Bronchial epithelial cell (primary cell): ENCODE measurements at regions not wholly inside any gene's neighbourhood (a gene's known extent, or its start where the extent isn't known, plus 50 kb on each side); places are given as distances from the start of the nearest gene placed in this dataset.
"Not testable (repeated sequence)": the region's sequence is repeated elsewhere in the genome, so short reads cannot be mapped to it uniquely, and the experiment has no call there.

Experiments used
- DNase-seq: peaks from one replicate; pipeline ENCODE4 v3.0.0-alpha.2; 2010; ENCODE audit warnings: low read depth
- FAIRE-seq: peaks from 2 replicates; lab custom pipeline; 2011; peaks lifted over from hg19 to GRCh38; lab: Jason Lieb, UNC
- H3K27me3 ChIP-seq: 2 replicates; pipeline ENCODE4 v1.5.1; 2011; ENCODE audit warnings: low read length; ENCODE audit not compliant: control insufficient read depth, insufficient read depth
- H3K36me3 ChIP-seq: 2 replicates; pipeline ENCODE4 v1.5.1; 2011; ENCODE audit warnings: low read length; ENCODE audit not compliant: control insufficient read depth, insufficient read depth
- H3K4me3 ChIP-seq: 2 replicates; pipeline ENCODE4 v1.5.1; 2011; ENCODE audit warnings: mild to moderate bottlenecking, low read depth, low read length, control low read depth
- CTCF ChIP-seq: IDR thresholded peaks from 2 replicates; pipeline ENCODE4 v1.5.1; 2011; ENCODE audit warnings: mild to moderate bottlenecking, moderate library complexity, low read length, control low read depth, inconsistent platforms; ENCODE audit not compliant: insufficient read depth, severe bottlenecking

GRCh38 chr1:171397851-171398469 lies 84.0 kb downstream of the FMO4 start:
- H3K4me3 ChIP-seq = no peak overlapping the region
- FAIRE-seq (no peak), DNase-seq (no peak)
- no peak for TF ChIP-seq CTCF
- H3K36me3 ChIP-seq = no peaks in the 10 kb centered on the region
- H3K27me3 ChIP-seq = no peaks in the 10 kb centered on the region

GRCh38 chr1:171403393-171403792 lies 81.9 kb upstream of the PRRC2C start:
- no peak overlapping the region for H3K4me3 ChIP-seq
- DNase-seq (peak; percentile 49), FAIRE-seq (no peak)
- H3K27me3 ChIP-seq = no peaks in the 10 kb centered on the region
- H3K36me3 ChIP-seq = no peaks in the 10 kb centered on the region
- no peak for TF ChIP-seq CTCF

GRCh38 chr1:171405391-171405714 lies 80.0 kb upstream of the PRRC2C start:
- FAIRE-seq = no peak
- no peak for DNase-seq
- Histone ChIP-seq H3K36me3 (no peaks in the 10 kb centered on the region), H3K4me3 (no peak overlapping the region), H3K27me3 (no peaks in the 10 kb centered on the region)
- no peak for TF ChIP-seq CTCF

GRCh38 chr1:171413557-171413956 lies 71.8 kb upstream of the PRRC2C start:
- H3K4me3 ChIP-seq, H3K27me3 ChIP-seq, H3K36me3 ChIP-seq, DNase-seq, FAIRE-seq: not testable (repeated sequence)

GRCh38 chr1:171418546-171418945 lies 66.8 kb upstream of the PRRC2C start:
- Histone ChIP-seq H3K4me3 (no peak overlapping the region), H3K36me3 (no peaks in the 10 kb centered on the region), H3K27me3 (no peaks in the 10 kb centered on the region)
- DNase-seq (no peak), FAIRE-seq (no peak)
- no peak for TF ChIP-seq CTCF

GRCh38 chr1:171420810-171421209 lies 64.5 kb upstream of the PRRC2C start:
- H3K4me3 ChIP-seq = no peak overlapping the region
- no peaks in the 10 kb centered on the region for H3K36me3 ChIP-seq
- DNase-seq = peak; percentile 89
- H3K27me3 ChIP-seq = no peaks in the 10 kb centered on the region
- no peak for TF ChIP-seq CTCF
- FAIRE-seq = no peak
